GM19043 (cell line): ENCODE measurements at regions not wholly inside any gene's neighbourhood (a gene's known extent, or its start where the extent isn't known, plus 50 kb on each side); places are given as distances from the start of the nearest gene placed in this dataset.
"Not testable (repeated sequence)": the region's sequence is repeated elsewhere in the genome, so short reads cannot be mapped to it uniquely, and the experiment has no call there.

Experiments used
- ATAC-seq: cut with Tn5 transposase; IDR thresholded peaks from one replicate; pipeline ENCODE4 v1.9.1; 2021; ENCODE audit warnings: low read depth; ENCODE audit not compliant: unreplicated experiment

GRCh38 chr16:63907251-63907650 lies 1214.6 kb downstream of the CDH11 start:
- ATAC-seq, result no peak

- ATAC-seq, result no peak
These were observed 1216.9 kb downstream of the CDH11 start for GRCh38 chr16:63904930-63905329.

GRCh38 chr16:63904182-63904581 lies 1217.7 kb downstream of the CDH11 start:
- no peak for ATAC-seq

- no peak for ATAC-seq
These were observed 1225.3 kb downstream of the CDH11 start for GRCh38 chr16:63896383-63897109.

GRCh38 chr16:63890723-63891122 lies 1231.1 kb downstream of the CDH11 start:
- ATAC-seq, result no peak

- ATAC-seq, result no peak
These were observed 1231.8 kb downstream of the CDH11 start for GRCh38 chr16:63890081-63890480.

GRCh38 chr16:63883091-63883490 lies 1238.8 kb downstream of the CDH11 start:
- no peak for ATAC-seq

GRCh38 chr16:63882576-63882975 lies 1239.3 kb downstream of the CDH11 start:
- no peak for ATAC-seq

- ATAC-seq, result no peak
These were observed 1240.9 kb downstream of the CDH11 start for GRCh38 chr16:63880948-63881347.

- ATAC-seq, result no peak
These were observed 1244.5 kb downstream of the CDH11 start for GRCh38 chr16:63877401-63877800.

GRCh38 chr16:63876103-63876502 lies 1245.8 kb downstream of the CDH11 start:
- no peak for ATAC-seq

- ATAC-seq, result not testable (repeated sequence)
These were observed 1261.2 kb downstream of the CDH11 start for GRCh38 chr16:63860700-63861099.

GRCh38 chr16:63856537-63856936 lies 1265.3 kb downstream of the CDH11 start:
- no peak for ATAC-seq

GRCh38 chr16:63850979-63851378 lies 1270.9 kb downstream of the CDH11 start:
- ATAC-seq, result no peak

- no peak for ATAC-seq
These were observed 1280.6 kb downstream of the CDH11 start for GRCh38 chr16:63841271-63841670.

- no peak for ATAC-seq
These were observed 1291.8 kb downstream of the CDH11 start for GRCh38 chr16:63830061-63830460.

GRCh38 chr16:63822818-63823217 lies 1299.0 kb downstream of the CDH11 start:
- no peak for ATAC-seq

GRCh38 chr16:63816276-63816675 lies 1305.6 kb downstream of the CDH11 start:
- ATAC-seq, result no peak

GRCh38 chr16:63813862-63814261 lies 1308.0 kb downstream of the CDH11 start:
- no peak for ATAC-seq

GRCh38 chr16:63808730-63809129 lies 1313.1 kb downstream of the CDH11 start:
- no peak for ATAC-seq

- no peak for ATAC-seq
These were observed 1314.9 kb downstream of the CDH11 start for GRCh38 chr16:63806794-63807506.

- ATAC-seq, result no peak
These were observed 1317.7 kb downstream of the CDH11 start for GRCh38 chr16:63804126-63804525.
